Neural cell (in vitro differentiated cells): ENCODE measurements at regions not wholly inside any gene's neighbourhood (a gene's known extent, or its start where the extent isn't known, plus 50 kb on each side); places are given as distances from the start of the nearest gene placed in this dataset.

ENCODE experiments used
- H2AFZ ChIP-seq: fragments of 200-600, 300-800 bp; sonication (generic), shearing (Covaris generic); 2 replicates; pipeline ENCODE4 v1.6.0; 2014; ENCODE audit warnings: low read depth, mild to moderate bottlenecking, antibody characterized with exemption, low read length, moderate library complexity
- H3F3A ChIP-seq: fragments of 200-600 bp; shearing (Covaris generic); 2 replicates; pipeline ENCODE4 v1.6.1; 2016; ENCODE audit warnings: mild to moderate bottlenecking, moderate library complexity, mixed read lengths, antibody characterized with exemption, low read length; ENCODE audit not compliant: insufficient read depth, poor library complexity, severe bottlenecking
- H3K27ac ChIP-seq: fragments of 200-600, 300-800 bp; sonication (generic), shearing (Covaris generic); 2 replicates; pipeline ENCODE4 v1.5.1; 2014; ENCODE audit warnings: mild to moderate bottlenecking, low read length, moderate library complexity
- H3K27me3 ChIP-seq: fragments of 300-800, 200-600 bp; sonication (generic), shearing (Covaris generic); 2 replicates; pipeline ENCODE4 v1.6.0; 2014; ENCODE audit warnings: mild to moderate bottlenecking, low read depth, low read length, moderate library complexity; ENCODE audit not compliant: insufficient read depth
- H3K36me3 ChIP-seq: fragments of 300-800, 200-600 bp; sonication (generic), shearing (Covaris generic); 2 replicates; pipeline ENCODE4 v1.5.1; 2014; ENCODE audit warnings: mild to moderate bottlenecking, antibody characterized with exemption, low read length, moderate library complexity; ENCODE audit not compliant: insufficient read depth
- H3K4me2 ChIP-seq: fragments of 300-800, 200-600 bp; sonication (generic), shearing (Covaris generic); 2 replicates; pipeline ENCODE4 v1.6.0; 2014; ENCODE audit warnings: mild to moderate bottlenecking, low read length
- H3K4me3 ChIP-seq: fragments of 300-800, 200-600 bp; sonication (generic), shearing (Covaris generic); 2 replicates; pipeline ENCODE4 v1.5.1; 2014; ENCODE audit warnings: mild to moderate bottlenecking, low read length, moderate library complexity
- H3K79me2 ChIP-seq: fragments of 200-600 bp; shearing (Covaris generic); replicated peaks from 2 replicates; pipeline ENCODE4 v1.6.0; 2014; ENCODE audit warnings: mild to moderate bottlenecking, low read length, moderate library complexity; ENCODE audit not compliant: insufficient read depth
- H3K9ac ChIP-seq: fragments of 300-800, 200-600 bp; sonication (generic), shearing (Covaris generic); 2 replicates; pipeline ENCODE4 v1.6.1; 2016; ENCODE audit warnings: mild to moderate bottlenecking, low read length, mixed read lengths
- H3K9me2 ChIP-seq: fragments of 200-600 bp; shearing (Covaris generic); 2 replicates; pipeline ENCODE4 v1.6.1; 2016; ENCODE audit warnings: mild to moderate bottlenecking, low read length, mixed read lengths; ENCODE audit not compliant: insufficient read depth
- H3K9me3 ChIP-seq: fragments of 200-600, 300-800 bp; sonication (generic), shearing (Covaris generic); 2 replicates; pipeline ENCODE4 v1.6.1; 2016; ENCODE audit warnings: mild to moderate bottlenecking, mixed run types, low read length, moderate library complexity, mixed read lengths
- H4K20me1 ChIP-seq: fragments of 200-600 bp; shearing (Covaris generic); 2 replicates; pipeline ENCODE4 v1.6.1; 2016; ENCODE audit warnings: mild to moderate bottlenecking, mixed run types; ENCODE audit not compliant: insufficient read depth
- CTCF ChIP-seq: fragments of 450-650 bp; IDR thresholded peaks from 2 replicates; pipeline ENCODE4 v1.5.1; 2014; ENCODE audit warnings: antibody characterized with exemption, mild to moderate bottlenecking, moderate library complexity; ENCODE audit not compliant: poor library complexity, severe bottlenecking
- EP300 ChIP-seq: fragments of 450-650 bp; conservative IDR thresholded peaks from 2 replicates; pipeline ENCODE4 v1.6.1; 2014; ENCODE audit warnings: antibody characterized with exemption, mild to moderate bottlenecking, moderate library complexity; ENCODE audit not compliant: poor library complexity, severe bottlenecking
- EZH2 ChIP-seq: fragments of 200-600, 300-800 bp; shearing (Covaris generic), sonication (generic); IDR thresholded peaks from 2 replicates; pipeline ENCODE4 v1.6.1; 2014; ENCODE audit warnings: antibody characterized with exemption, low read length, borderline replicate concordance, mild to moderate bottlenecking; ENCODE audit not compliant: insufficient read depth, poor library complexity, severe bottlenecking
- MXI1 ChIP-seq: fragments of 450-650 bp; conservative IDR thresholded peaks from 2 replicates; pipeline ENCODE4 v1.6.1; 2014; ENCODE audit warnings: antibody characterized with exemption, mild to moderate bottlenecking; ENCODE audit not compliant: poor library complexity, severe bottlenecking
- POLR2AphosphoS5 ChIP-seq: IDR thresholded peaks from 2 replicates; pipeline ENCODE4 v1.6.1; 2012
- RAD21 ChIP-seq: fragments of 450-650 bp; conservative IDR thresholded peaks from 2 replicates; pipeline ENCODE4 v1.6.1; 2014; ENCODE audit warnings: antibody characterized with exemption, mild to moderate bottlenecking, moderate library complexity
- SMC3 ChIP-seq: fragments of 450-650 bp; conservative IDR thresholded peaks from 2 replicates; pipeline ENCODE4 v1.6.1; 2014; ENCODE audit warnings: antibody characterized with exemption, mild to moderate bottlenecking, moderate library complexity; ENCODE audit not compliant: poor library complexity
- TAF1 ChIP-seq: IDR thresholded peaks from 2 replicates; pipeline ENCODE4 v1.6.1; 2012; ENCODE audit warnings: low read depth
- TF ChIP-seq, protein P1 (sequence below): IDR thresholded peaks from 2 replicates; pipeline ENCODE4 v1.6.1; 2012; ENCODE audit warnings: borderline replicate concordance

DNA sequence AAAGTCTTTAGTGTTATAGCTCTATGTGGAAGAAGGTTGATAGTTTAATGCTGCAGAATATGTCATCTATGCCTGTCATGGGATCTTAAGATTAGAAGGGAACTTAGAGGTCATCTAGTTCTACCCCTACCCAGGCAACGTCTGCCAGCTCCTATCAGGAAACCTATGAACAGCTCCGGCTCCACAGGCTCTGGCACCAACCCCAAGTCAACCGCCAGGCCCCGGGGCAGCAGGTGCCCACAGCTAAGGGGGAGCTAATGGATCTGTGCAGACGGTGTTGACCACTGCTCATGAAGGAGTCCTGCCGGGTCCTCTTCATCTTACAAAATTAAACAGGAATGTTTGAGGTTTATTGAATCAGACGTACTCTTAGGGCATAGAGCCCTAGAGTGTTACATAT, 440.8 kb upstream of the KLHL29 start:
- Histone ChIP-seq H3F3A (no peaks in the 10 kb centered on the region), H2AFZ (no peak overlapping the region), H3K79me2 (no peaks in the 10 kb centered on the region), H3K9me3 (no peaks in the 10 kb centered on the region), H4K20me1 (no peaks in the 10 kb centered on the region), H3K36me3 (no peaks in the 10 kb centered on the region), H3K9ac (no peak overlapping the region), H3K27ac (no peak overlapping the region), H3K27me3 (no peaks in the 10 kb centered on the region), H3K4me2 (no peak overlapping the region), H3K9me2 (no peaks in the 10 kb centered on the region), H3K4me3 (no peak overlapping the region)
- TF ChIP-seq SMC3 = no peak
- no peak for TF ChIP-seq EP300
- no peak for TF ChIP-seq MXI1
- TF ChIP-seq, protein P1, sequence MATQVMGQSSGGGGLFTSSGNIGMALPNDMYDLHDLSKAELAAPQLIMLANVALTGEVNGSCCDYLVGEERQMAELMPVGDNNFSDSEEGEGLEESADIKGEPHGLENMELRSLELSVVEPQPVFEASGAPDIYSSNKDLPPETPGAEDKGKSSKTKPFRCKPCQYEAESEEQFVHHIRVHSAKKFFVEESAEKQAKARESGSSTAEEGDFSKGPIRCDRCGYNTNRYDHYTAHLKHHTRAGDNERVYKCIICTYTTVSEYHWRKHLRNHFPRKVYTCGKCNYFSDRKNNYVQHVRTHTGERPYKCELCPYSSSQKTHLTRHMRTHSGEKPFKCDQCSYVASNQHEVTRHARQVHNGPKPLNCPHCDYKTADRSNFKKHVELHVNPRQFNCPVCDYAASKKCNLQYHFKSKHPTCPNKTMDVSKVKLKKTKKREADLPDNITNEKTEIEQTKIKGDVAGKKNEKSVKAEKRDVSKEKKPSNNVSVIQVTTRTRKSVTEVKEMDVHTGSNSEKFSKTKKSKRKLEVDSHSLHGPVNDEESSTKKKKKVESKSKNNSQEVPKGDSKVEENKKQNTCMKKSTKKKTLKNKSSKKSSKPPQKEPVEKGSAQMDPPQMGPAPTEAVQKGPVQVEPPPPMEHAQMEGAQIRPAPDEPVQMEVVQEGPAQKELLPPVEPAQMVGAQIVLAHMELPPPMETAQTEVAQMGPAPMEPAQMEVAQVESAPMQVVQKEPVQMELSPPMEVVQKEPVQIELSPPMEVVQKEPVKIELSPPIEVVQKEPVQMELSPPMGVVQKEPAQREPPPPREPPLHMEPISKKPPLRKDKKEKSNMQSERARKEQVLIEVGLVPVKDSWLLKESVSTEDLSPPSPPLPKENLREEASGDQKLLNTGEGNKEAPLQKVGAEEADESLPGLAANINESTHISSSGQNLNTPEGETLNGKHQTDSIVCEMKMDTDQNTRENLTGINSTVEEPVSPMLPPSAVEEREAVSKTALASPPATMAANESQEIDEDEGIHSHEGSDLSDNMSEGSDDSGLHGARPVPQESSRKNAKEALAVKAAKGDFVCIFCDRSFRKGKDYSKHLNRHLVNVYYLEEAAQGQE = no peak
- TF ChIP-seq EZH2 = no peak
- no peak for TF ChIP-seq CTCF
- no peak for TF ChIP-seq RAD21
- no peak for TF ChIP-seq POLR2AphosphoS5
- TF ChIP-seq TAF1 = no peak

GRCh38 chr2:22946553-22946952, 438.4 kb upstream of the KLHL29 start:
- no peaks in the 10 kb centered on the region for H3K27me3 ChIP-seq
- H3K27ac ChIP-seq = no peak overlapping the region
- H3K79me2 ChIP-seq = no peaks in the 10 kb centered on the region
- no peak overlapping the region for H2AFZ ChIP-seq
- H3K9ac ChIP-seq = no peak overlapping the region
- H3K9me3 ChIP-seq = no peaks in the 10 kb centered on the region
- no peaks in the 10 kb centered on the region for H3K36me3 ChIP-seq
- TF ChIP-seq POLR2AphosphoS5 (no peak), TAF1 (no peak), RAD21 (no peak), SMC3 (no peak), EZH2 (no peak), MXI1 (no peak), CTCF (no peak), EP300 (no peak)
- TF ChIP-seq, protein P1 = no peak
- no peak overlapping the region for H3K4me3 ChIP-seq
- H3K4me2 ChIP-seq = no peak overlapping the region
- no peaks in the 10 kb centered on the region for H3F3A ChIP-seq
- H4K20me1 ChIP-seq = no peaks in the 10 kb centered on the region
- no peaks in the 10 kb centered on the region for H3K9me2 ChIP-seq
